ENCODE measurements at regions not wholly inside any gene's neighbourhood (a gene's known extent, or its start where the extent isn't known, plus 50 kb on each side); places are given as distances from the start of the nearest gene placed in this dataset.

DNA sequence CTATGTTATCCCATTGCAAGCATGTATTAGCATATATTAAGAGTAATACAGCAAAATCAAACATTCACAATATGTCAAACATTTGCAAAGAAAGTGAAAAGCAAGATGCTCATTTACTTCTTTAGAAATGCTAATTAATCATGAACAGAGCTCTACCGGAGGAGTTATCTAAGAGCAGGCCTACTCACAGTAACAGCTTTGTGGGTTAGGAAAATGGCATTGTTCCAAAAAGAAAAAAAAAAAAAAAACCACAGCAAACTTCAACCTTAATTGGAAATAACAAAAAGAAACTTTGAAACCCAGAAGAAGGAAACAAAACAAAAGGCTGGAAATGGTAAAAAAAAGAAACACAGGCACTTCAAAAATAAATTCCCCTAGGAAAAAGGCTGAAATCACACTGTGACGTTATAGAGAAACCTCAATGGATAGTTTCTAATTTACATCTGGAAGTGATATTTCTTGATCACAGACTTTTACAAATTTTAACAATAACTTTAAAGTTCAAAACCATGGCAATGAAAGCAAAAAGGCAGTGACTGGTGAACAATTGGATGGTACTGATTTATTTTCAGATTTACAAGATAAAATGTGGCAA, 1236.8 kb upstream of the SPRY2 start:
- TF ChIP-seq, protein P1, sequence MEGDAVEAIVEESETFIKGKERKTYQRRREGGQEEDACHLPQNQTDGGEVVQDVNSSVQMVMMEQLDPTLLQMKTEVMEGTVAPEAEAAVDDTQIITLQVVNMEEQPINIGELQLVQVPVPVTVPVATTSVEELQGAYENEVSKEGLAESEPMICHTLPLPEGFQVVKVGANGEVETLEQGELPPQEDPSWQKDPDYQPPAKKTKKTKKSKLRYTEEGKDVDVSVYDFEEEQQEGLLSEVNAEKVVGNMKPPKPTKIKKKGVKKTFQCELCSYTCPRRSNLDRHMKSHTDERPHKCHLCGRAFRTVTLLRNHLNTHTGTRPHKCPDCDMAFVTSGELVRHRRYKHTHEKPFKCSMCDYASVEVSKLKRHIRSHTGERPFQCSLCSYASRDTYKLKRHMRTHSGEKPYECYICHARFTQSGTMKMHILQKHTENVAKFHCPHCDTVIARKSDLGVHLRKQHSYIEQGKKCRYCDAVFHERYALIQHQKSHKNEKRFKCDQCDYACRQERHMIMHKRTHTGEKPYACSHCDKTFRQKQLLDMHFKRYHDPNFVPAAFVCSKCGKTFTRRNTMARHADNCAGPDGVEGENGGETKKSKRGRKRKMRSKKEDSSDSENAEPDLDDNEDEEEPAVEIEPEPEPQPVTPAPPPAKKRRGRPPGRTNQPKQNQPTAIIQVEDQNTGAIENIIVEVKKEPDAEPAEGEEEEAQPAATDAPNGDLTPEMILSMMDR (IDR thresholded peaks at IDR 0.05 in 2 of 3, conservative IDR thresholded peaks at IDR 0.05 in 1 of 3; ENCODE audit: control insufficient read depth in 2 of 3, extremely low read depth in 1 of 3, insufficient read depth in 1 of 3, low read depth in 3 of 3, low read length in 3 of 3), result no peak
- TF ChIP-seq CBX3 (IDR thresholded peaks at IDR 0.05; ENCODE audit: borderline replicate concordance, low read depth), result no peak
- TF ChIP-seq, protein P2, sequence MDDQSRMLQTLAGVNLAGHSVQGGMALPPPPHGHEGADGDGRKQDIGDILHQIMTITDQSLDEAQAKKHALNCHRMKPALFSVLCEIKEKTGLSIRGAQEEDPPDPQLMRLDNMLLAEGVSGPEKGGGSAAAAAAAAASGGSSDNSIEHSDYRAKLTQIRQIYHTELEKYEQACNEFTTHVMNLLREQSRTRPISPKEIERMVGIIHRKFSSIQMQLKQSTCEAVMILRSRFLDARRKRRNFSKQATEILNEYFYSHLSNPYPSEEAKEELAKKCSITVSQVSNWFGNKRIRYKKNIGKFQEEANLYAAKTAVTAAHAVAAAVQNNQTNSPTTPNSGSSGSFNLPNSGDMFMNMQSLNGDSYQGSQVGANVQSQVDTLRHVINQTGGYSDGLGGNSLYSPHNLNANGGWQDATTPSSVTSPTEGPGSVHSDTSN (IDR thresholded peaks at IDR 0.05; ENCODE audit: insufficient replicate concordance, low read depth, low read length), result no peak
- TF ChIP-seq BHLHE40 (IDR thresholded peaks at IDR 0.05; ENCODE audit: borderline replicate concordance in 1 of 2, low read depth in 2 of 2, low read length in 1 of 2), result no peak
- TF ChIP-seq CREM (IDR thresholded peaks at IDR 0.05; ENCODE audit: low read depth), result no peak

Measured in GM12878 (cell line).